Chondrocyte (in vitro differentiated cells): ENCODE measurements at regions not wholly inside any gene's neighbourhood (a gene's known extent, or its start where the extent isn't known, plus 50 kb on each side); places are given as distances from the start of the nearest gene placed in this dataset.
"Not testable (repeated sequence)": the region's sequence is repeated elsewhere in the genome, so short reads cannot be mapped to it uniquely, and the experiment has no call there.

Experiments
- DNase-seq: peaks from one replicate; pipeline ENCODE4 v3.0.0; 2021; ENCODE audit warnings: mixed read lengths, low spot score
- H3K27ac Mint-ChIP-seq: one replicate; pipeline ENCODE4 v1.8.0; 2021; ENCODE audit warnings: mild to moderate bottlenecking, moderate library complexity, mixed read lengths; ENCODE audit not compliant: unreplicated experiment
- H3K27me3 Mint-ChIP-seq: 2 replicates; pipeline ENCODE4 v1.8.0; 2021; ENCODE audit warnings: low read depth, mixed read lengths
- H3K36me3 Mint-ChIP-seq: 2 replicates; pipeline ENCODE4 v1.8.0; 2021; ENCODE audit warnings: low read depth, mixed read lengths
- H3K4me1 Mint-ChIP-seq: 2 replicates; pipeline ENCODE4 v1.8.0; 2021; ENCODE audit warnings: low read depth, mild to moderate bottlenecking, mixed read lengths
- H3K4me3 Mint-ChIP-seq: one replicate; pipeline ENCODE4 v1.8.0; 2021; ENCODE audit warnings: mild to moderate bottlenecking, moderate library complexity, mixed read lengths; ENCODE audit not compliant: unreplicated experiment
- H3K9me3 Mint-ChIP-seq: 2 replicates; pipeline ENCODE4 v1.8.0; 2021; ENCODE audit warnings: low read depth, mixed read lengths
- TF ChIP-seq, protein P1 (sequence below): fragments of 200-600 bp; sonication (generic); IDR thresholded peaks from 2 replicates; pipeline ENCODE4 v1.5.0; 2021; ENCODE audit warnings: antibody characterized with exemption, mild to moderate bottlenecking, moderate library complexity

DNA sequence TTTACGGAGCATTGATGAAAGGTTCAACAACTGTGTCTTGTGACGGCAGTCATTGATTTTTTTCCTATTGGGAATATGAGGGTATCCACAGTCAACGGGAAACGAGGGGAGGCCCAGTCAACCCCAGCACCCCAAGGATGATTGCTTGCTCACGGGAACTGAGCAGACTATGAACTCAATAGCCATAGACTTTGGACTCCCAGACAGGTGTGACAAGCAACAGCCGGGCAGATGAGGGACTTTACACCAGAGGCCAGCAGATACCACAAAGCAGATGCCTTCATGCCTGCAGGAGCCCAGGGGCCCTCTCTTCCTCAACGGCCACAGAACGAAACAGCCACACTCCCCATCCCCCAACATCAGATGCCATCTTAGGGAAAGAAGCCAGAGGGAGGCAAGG lies 80.3 kb upstream of the FLT1 start:
- no peaks in the 10 kb centered on the region for H3K4me1 Mint-ChIP-seq
- TF ChIP-seq, protein P1, sequence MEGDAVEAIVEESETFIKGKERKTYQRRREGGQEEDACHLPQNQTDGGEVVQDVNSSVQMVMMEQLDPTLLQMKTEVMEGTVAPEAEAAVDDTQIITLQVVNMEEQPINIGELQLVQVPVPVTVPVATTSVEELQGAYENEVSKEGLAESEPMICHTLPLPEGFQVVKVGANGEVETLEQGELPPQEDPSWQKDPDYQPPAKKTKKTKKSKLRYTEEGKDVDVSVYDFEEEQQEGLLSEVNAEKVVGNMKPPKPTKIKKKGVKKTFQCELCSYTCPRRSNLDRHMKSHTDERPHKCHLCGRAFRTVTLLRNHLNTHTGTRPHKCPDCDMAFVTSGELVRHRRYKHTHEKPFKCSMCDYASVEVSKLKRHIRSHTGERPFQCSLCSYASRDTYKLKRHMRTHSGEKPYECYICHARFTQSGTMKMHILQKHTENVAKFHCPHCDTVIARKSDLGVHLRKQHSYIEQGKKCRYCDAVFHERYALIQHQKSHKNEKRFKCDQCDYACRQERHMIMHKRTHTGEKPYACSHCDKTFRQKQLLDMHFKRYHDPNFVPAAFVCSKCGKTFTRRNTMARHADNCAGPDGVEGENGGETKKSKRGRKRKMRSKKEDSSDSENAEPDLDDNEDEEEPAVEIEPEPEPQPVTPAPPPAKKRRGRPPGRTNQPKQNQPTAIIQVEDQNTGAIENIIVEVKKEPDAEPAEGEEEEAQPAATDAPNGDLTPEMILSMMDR = no peak
- H3K36me3 Mint-ChIP-seq = no peaks in the 10 kb centered on the region
- H3K27ac Mint-ChIP-seq = no peak overlapping the region
- H3K27me3 Mint-ChIP-seq = no peaks in the 10 kb centered on the region
- no peak for DNase-seq
- H3K9me3 Mint-ChIP-seq = no peaks in the 10 kb centered on the region
- no peak overlapping the region for H3K4me3 Mint-ChIP-seq

DNA sequence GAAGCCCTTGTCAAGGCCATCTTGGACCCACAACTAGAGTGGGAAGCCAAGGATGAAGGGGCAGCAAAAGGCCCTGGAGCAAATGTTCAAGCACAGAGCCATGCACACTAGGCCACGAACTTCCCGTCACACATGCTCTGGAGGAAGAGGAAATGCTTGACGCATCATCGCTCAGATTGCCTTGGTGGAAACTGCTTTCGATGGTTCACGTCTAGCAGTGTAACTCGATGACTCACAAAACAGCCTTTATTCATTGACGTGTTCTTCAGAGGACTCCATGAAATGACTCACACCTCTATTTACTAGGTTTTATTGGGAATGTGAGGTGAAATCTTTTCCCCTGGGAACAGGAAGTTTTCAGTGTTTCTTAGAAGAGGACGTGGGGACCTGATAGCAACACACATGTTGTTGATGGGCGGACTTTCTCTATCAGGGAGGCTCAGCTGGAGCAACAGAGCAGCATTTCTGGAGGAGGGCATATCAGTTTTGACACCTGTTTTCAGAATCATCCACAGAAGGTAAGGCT lies 79.8 kb upstream of the FLT1 start:
- Mint-ChIP-seq H3K4me1 (no peaks in the 10 kb centered on the region), H3K9me3 (no peaks in the 10 kb centered on the region), H3K4me3 (no peak overlapping the region), H3K27me3 (no peaks in the 10 kb centered on the region), H3K27ac (no peak overlapping the region), H3K36me3 (no peaks in the 10 kb centered on the region)
- DNase-seq = no peak
- TF ChIP-seq, protein P1 = no peak

DNA sequence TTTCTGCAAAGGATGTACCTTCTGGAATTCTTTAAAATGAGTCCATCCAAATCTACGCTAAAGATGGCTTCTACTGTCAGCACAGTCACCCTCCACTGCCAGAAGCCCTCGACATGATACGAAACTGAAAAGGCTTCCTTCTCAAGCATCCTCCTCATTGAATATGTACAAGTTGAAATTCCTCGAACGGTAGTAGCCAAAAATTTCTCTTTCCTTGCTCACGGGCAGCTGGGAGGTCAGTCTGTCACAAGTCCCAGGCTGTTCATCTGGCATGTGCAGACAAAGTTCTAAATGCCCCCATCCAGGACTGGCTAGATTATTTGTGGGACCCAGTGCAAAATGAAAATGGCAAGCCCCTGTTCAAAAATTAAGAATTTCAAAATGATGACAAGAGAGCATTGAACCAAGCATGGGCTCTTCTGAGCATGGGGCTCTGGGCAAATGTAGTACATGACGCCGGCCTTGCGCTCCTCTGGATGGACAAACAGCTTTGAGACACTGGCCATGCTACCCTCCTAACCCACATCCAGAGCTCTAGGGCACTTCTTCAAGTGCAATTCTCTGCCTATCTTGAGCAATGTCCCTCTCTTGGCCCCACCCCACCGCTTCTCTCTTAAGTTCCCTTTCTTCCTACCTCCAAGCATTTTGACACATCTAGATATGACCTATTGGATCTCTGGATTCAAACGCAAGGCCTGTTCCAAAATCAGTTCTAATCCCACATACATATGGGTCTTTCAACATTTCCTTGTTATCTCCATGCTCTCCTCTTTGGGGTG lies 78.9 kb upstream of the FLT1 start:
- no peak for DNase-seq
- H3K4me3 Mint-ChIP-seq = no peak overlapping the region
- no peaks in the 10 kb centered on the region for H3K4me1 Mint-ChIP-seq
- H3K36me3 Mint-ChIP-seq = no peaks in the 10 kb centered on the region
- TF ChIP-seq, protein P1 = no peak
- H3K27me3 Mint-ChIP-seq = no peaks in the 10 kb centered on the region
- H3K27ac Mint-ChIP-seq = no peak overlapping the region
- H3K9me3 Mint-ChIP-seq = no peaks in the 10 kb centered on the region

DNA sequence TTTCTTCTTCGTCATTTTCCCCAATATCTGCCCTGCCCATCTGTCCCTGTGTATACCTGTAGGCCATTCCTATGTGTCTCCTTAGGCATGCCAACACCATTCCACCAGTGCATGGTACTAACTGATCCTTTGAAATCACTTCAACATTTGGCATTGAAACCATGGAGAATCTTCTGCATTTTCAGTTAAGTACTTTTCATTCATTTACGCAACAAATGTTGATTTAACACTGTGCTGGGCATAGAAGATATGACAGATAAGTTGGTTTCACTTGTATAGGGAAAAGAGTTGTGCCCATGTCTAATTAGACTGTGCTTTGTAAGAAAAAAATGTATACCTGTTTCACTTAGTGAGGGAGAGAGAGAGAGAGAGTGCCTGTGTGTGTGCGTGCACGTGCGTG lies 77.9 kb upstream of the FLT1 start:
- H3K27ac Mint-ChIP-seq = no peak overlapping the region
- TF ChIP-seq, protein P1 = no peak
- H3K9me3 Mint-ChIP-seq = no peaks in the 10 kb centered on the region
- H3K27me3 Mint-ChIP-seq = no peaks in the 10 kb centered on the region
- no peak overlapping the region for H3K4me3 Mint-ChIP-seq
- no peaks in the 10 kb centered on the region for H3K4me1 Mint-ChIP-seq
- no peaks in the 10 kb centered on the region for H3K36me3 Mint-ChIP-seq
- DNase-seq = no peak

DNA sequence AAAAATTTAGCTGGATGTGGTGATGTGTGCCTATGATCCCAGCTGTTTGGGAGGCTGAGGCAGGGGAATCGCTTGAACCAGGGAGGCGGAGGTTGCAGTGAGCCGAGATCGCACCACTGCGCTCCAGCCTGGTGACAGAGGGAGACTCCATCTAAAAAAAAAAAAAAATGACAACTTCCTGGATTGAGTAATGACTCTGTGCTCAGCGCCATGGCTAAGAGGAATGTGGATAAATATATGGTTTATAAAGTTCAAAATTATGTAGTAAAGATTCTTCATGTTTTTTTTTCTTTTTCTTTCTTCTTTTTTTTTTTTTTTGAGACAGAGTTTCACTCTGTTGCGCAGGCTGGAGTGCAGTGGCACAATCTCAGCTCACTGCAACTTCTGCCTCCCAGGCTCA lies 75.4 kb upstream of the FLT1 start:
- not testable (repeated sequence) for DNase-seq, H3K36me3 Mint-ChIP-seq, H3K27me3 Mint-ChIP-seq, H3K27ac Mint-ChIP-seq, H3K4me3 Mint-ChIP-seq, H3K9me3 Mint-ChIP-seq, H3K4me1 Mint-ChIP-seq

DNA sequence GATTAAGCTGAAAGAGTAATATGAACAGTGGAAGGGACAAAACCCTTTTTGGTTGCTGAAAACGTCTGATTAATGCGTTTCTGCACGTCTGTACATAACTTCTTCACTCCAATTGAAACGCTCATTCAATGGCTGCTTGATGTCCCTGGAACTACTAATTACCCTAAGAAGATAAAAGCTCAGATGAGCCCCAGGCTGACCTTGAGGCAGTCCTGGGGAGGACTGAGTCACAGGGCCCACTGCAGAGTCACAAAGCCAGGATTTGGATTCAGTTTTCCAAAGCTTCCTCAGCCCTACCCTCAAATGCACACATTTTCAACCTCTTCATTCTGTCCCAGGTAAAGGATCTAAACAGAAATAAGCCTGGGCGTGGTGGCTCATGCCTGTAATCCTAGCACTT lies 75.0 kb upstream of the FLT1 start:
- Mint-ChIP-seq H3K4me3 (no peak overlapping the region), H3K36me3 (no peaks in the 10 kb centered on the region), H3K4me1 (no peaks in the 10 kb centered on the region), H3K9me3 (no peaks in the 10 kb centered on the region), H3K27me3 (no peaks in the 10 kb centered on the region), H3K27ac (no peak overlapping the region)
- no peak for DNase-seq
- TF ChIP-seq, protein P1 = no peak
